ENCODE measurements at regions not wholly inside any gene's neighbourhood (a gene's known extent, or its start where the extent isn't known, plus 50 kb on each side); places are given as distances from the start of the nearest gene placed in this dataset.

GRCh38 chr18:30583768-30584167, 458.8 kb downstream of the DSC3 start:
- no peak overlapping the region for H3K4me2 ChIP-seq (ENCODE audit: low read length)
- H3K9me3 ChIP-seq (ENCODE audit: control insufficient read depth, insufficient read depth, low read length), result no peaks in the 10 kb centered on the region; the same call in 1 of the 2 replicates
- H3K4me1 ChIP-seq (ENCODE audit: control insufficient read depth, low read length), result no peaks in the 10 kb centered on the region
- no peak overlapping the region for H3K4me3 ChIP-seq (ENCODE audit: low read length)
- no peaks in the 10 kb centered on the region for H3F3A ChIP-seq (ENCODE audit: control insufficient read depth, insufficient read depth)
- H3K9me2 ChIP-seq (replicated peaks; ENCODE audit: control insufficient read depth, low read length), result no peaks in the 10 kb centered on the region
- H3K27me3 ChIP-seq (ENCODE audit: control insufficient read depth, low read length), result no peaks in the 10 kb centered on the region
- H3K27ac ChIP-seq (ENCODE audit: low read depth, low read length), result no peak overlapping the region
- no peaks in the 10 kb centered on the region for H4K20me1 ChIP-seq (ENCODE audit: control insufficient read depth, insufficient read depth, low read depth, low read length)
- no peaks in the 10 kb centered on the region for H3K36me3 ChIP-seq (ENCODE audit: control insufficient read depth, low read length)
- H3K79me2 ChIP-seq (ENCODE audit: control insufficient read depth, low read length), result no peaks in the 10 kb centered on the region
- TF ChIP-seq CTCF (IDR thresholded peaks at IDR 0.05; ENCODE audit: low read depth, low read length, poor library complexity, severe bottlenecking) (no peak), EZH2phosphoT487 (IDR thresholded peaks at IDR 0.05; ENCODE audit: borderline replicate concordance, low read length) (no peak)

DNA sequence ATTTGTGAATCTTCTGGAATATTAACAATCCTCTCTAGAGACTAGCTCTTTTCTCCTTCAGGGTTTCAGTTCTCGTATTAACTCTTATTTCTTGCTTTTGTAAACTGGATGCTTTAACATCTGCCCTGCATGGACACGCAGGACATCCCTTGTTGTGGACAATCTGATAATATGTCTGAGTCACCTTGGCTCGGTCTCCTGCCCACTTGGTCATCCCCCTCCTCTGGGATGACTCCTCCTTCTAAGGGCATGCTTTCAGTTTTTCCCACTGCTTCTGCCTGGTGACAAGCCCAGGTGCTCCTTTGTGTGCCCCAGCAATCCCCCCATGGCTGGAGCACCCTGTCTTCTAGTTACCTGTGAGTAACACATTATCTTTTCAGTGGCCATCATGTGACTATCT, 460.5 kb downstream of the DSC3 start:
- H4K20me1 ChIP-seq (ENCODE audit: control insufficient read depth, insufficient read depth, low read depth, low read length), result no peaks in the 10 kb centered on the region
- H3K27ac ChIP-seq (ENCODE audit: low read depth, low read length), result no peak overlapping the region
- no peaks in the 10 kb centered on the region for H3K36me3 ChIP-seq (ENCODE audit: control insufficient read depth, low read length)
- H3K27me3 ChIP-seq (ENCODE audit: control insufficient read depth, low read length), result no peaks in the 10 kb centered on the region
- H3K79me2 ChIP-seq (ENCODE audit: control insufficient read depth, low read length), result no peaks in the 10 kb centered on the region
- no peak for TF ChIP-seq CTCF (IDR thresholded peaks at IDR 0.05; ENCODE audit: low read depth, low read length, poor library complexity, severe bottlenecking)
- no peak for TF ChIP-seq EZH2phosphoT487 (IDR thresholded peaks at IDR 0.05; ENCODE audit: borderline replicate concordance, low read length)
- H3K4me3 ChIP-seq (ENCODE audit: low read length), result no peak overlapping the region
- H3F3A ChIP-seq (ENCODE audit: control insufficient read depth, insufficient read depth), result no peaks in the 10 kb centered on the region
- H3K9me2 ChIP-seq (replicated peaks; ENCODE audit: control insufficient read depth, low read length), result no peaks in the 10 kb centered on the region
- no peak overlapping the region for H3K4me2 ChIP-seq (ENCODE audit: low read length)
- no peaks in the 10 kb centered on the region; the same call in 1 of the 2 replicates for H3K9me3 ChIP-seq (ENCODE audit: control insufficient read depth, insufficient read depth, low read length)
- H3K4me1 ChIP-seq (ENCODE audit: control insufficient read depth, low read length), result no peaks in the 10 kb centered on the region

DNA sequence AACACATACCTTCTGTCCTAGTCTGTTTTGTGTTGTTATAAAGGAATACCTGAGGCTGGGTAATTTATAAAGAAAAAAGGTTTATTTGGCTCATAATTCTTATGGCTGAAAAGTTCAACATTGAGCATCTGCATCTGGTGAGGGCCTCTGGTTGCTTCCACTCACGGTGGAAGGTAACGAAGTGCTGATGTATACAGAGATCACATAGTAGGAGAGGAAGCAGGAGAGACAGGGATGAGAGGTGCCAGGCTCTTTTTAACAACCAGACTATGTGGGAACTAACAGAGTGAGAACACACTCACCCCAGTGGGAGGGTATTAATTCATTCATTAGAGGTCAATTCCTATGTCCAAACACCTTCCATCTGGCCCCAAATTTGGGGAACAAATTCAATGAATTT, 463.8 kb downstream of the DSC3 start:
- Histone ChIP-seq H3K4me1 (ENCODE audit: control insufficient read depth, low read length) (no peaks in the 10 kb centered on the region), H3K4me2 (ENCODE audit: low read length) (no peak overlapping the region), H3K79me2 (ENCODE audit: control insufficient read depth, low read length) (no peaks in the 10 kb centered on the region), H3K4me3 (ENCODE audit: low read length) (no peak overlapping the region), H3K27me3 (ENCODE audit: control insufficient read depth, low read length) (no peaks in the 10 kb centered on the region), H3K27ac (ENCODE audit: low read depth, low read length) (no peak overlapping the region), H3K36me3 (ENCODE audit: control insufficient read depth, low read length) (no peaks in the 10 kb centered on the region), H3F3A (ENCODE audit: control insufficient read depth, insufficient read depth) (no peaks in the 10 kb centered on the region), H3K9me2 (replicated peaks; ENCODE audit: control insufficient read depth, low read length) (no peaks in the 10 kb centered on the region), H4K20me1 (ENCODE audit: control insufficient read depth, insufficient read depth, low read depth, low read length) (no peaks in the 10 kb centered on the region), H3K9me3 (ENCODE audit: control insufficient read depth, insufficient read depth, low read length) (no peaks in the 10 kb centered on the region)
- TF ChIP-seq EZH2phosphoT487 (IDR thresholded peaks at IDR 0.05; ENCODE audit: borderline replicate concordance, low read length) (no peak), CTCF (IDR thresholded peaks at IDR 0.05; ENCODE audit: low read depth, low read length, poor library complexity, severe bottlenecking) (no peak)

GRCh38 chr18:30572214-30572613, 470.3 kb downstream of the DSC3 start:
- no peaks in the 10 kb centered on the region for H4K20me1 ChIP-seq (ENCODE audit: control insufficient read depth, insufficient read depth, low read depth, low read length)
- no peaks in the 10 kb centered on the region for H3K4me1 ChIP-seq (ENCODE audit: control insufficient read depth, low read length)
- no peaks in the 10 kb centered on the region for H3F3A ChIP-seq (ENCODE audit: control insufficient read depth, insufficient read depth)
- no peaks in the 10 kb centered on the region for H3K9me2 ChIP-seq (replicated peaks; ENCODE audit: control insufficient read depth, low read length)
- H3K9me3 ChIP-seq (ENCODE audit: control insufficient read depth, insufficient read depth, low read length), result no peaks in the 10 kb centered on the region
- H3K27ac ChIP-seq (ENCODE audit: low read depth, low read length), result no peak overlapping the region
- no peak for TF ChIP-seq EZH2phosphoT487 (IDR thresholded peaks at IDR 0.05; ENCODE audit: borderline replicate concordance, low read length)
- TF ChIP-seq CTCF (IDR thresholded peaks at IDR 0.05; ENCODE audit: low read depth, low read length, poor library complexity, severe bottlenecking), result no peak
- H3K36me3 ChIP-seq (ENCODE audit: control insufficient read depth, low read length), result no peaks in the 10 kb centered on the region
- H3K4me2 ChIP-seq (ENCODE audit: low read length), result no peak overlapping the region
- no peak overlapping the region for H3K4me3 ChIP-seq (ENCODE audit: low read length)
- no peaks in the 10 kb centered on the region for H3K27me3 ChIP-seq (ENCODE audit: control insufficient read depth, low read length)
- H3K79me2 ChIP-seq (ENCODE audit: control insufficient read depth, low read length), result no peaks in the 10 kb centered on the region

Data from DOHH2 (cell line).